ENCODE measurements at regions not wholly inside any gene's neighbourhood (a gene's known extent, or its start where the extent isn't known, plus 50 kb on each side); places are given as distances from the start of the nearest gene placed in this dataset.

DNA sequence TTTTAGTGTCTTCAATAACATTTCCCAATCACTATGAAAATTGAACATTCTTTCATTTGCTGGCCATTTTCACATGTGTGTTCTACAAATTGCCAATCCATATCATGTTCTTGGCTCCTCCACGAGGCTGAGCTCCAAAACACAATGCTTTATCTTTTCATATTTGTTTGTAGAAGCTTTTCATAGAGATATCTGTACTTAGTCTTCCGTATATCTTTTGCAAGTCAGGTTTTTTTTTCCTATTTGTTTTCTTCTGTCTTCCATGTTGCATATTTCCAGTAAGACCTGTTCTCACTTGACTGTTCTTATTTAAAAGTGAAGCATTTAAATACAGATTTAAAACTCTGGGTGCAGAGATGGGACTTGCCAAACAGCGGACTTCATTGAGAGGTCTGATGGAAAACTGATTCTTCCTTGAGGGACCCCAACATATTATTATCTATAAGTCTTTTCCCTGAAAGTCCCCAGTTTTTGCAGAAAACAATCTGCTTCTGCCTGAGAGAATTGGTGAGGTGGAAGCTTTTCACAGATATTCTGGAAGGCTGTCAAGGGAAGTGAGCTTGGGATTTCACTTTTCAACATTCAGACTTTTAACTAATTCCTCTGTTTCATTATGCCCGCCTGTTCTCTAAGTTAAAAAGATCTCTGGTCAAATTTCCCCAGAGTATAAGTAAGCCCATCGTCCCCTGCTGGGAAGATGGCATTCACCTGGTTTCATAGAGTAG, 77.8 kb upstream of the KCNMB2 start:
- TF ChIP-seq CTCF (IDR thresholded peaks at IDR 0.05), result no peak
- TF ChIP-seq POLR2A (IDR thresholded peaks at IDR 0.05), result no peak
